ENCODE measurements at regions not wholly inside any gene's neighbourhood (a gene's known extent, or its start where the extent isn't known, plus 50 kb on each side); places are given as distances from the start of the nearest gene placed in this dataset.

DNA sequence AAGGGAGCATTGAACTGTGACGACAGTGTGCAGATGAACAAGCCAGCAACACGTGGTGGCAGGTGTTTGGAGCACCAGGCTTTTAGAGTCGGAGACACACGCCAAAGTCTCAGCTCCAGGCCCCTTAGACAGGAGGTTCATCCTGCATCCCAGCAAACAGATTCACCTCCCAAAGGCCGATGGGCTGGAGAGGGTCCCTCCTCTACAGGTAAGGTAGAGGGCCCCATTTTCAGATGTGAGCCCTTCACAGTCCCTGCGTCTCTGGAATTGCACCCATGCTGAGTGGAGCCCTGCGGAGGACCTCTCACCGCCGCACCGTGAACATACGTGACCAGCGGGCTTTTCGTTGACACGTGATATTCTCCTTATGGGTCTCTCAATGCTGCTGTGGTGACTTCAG is 109.0 kb upstream of the B3GAT1 start:
- H3K27me3 ChIP-seq (ENCODE audit: control insufficient read depth, insufficient read depth, low read length): peaks cover 6% of the 10 kb centered on the region; the same call in 1 of the 2 replicates
- no peaks in the 10 kb centered on the region for H3K9me3 ChIP-seq (ENCODE audit: control insufficient read depth, insufficient read depth, low read depth, low read length)
- ChIA-PET CTCF (no interaction called here), POLR2A (no interaction called here)
- no TSS peak for BruUV-seq (replicated peaks)
- no peak for DNase-seq (ENCODE audit: low read depth, low spot score)
- TF ChIP-seq SIN3A (IDR thresholded peaks at IDR 0.05; ENCODE audit: borderline replicate concordance, insufficient read depth, low read depth, low read length) (no peak), POLR2AphosphoS5 (IDR thresholded peaks at IDR 0.05; ENCODE audit: low read depth, low read length) (no peak), CTCF (IDR thresholded peaks at IDR 0.05) (no peak), TCF7L2 (IDR thresholded peaks at IDR 0.05; ENCODE audit: low read depth, low read length) (no peak)
- TF ChIP-seq, protein P1, sequence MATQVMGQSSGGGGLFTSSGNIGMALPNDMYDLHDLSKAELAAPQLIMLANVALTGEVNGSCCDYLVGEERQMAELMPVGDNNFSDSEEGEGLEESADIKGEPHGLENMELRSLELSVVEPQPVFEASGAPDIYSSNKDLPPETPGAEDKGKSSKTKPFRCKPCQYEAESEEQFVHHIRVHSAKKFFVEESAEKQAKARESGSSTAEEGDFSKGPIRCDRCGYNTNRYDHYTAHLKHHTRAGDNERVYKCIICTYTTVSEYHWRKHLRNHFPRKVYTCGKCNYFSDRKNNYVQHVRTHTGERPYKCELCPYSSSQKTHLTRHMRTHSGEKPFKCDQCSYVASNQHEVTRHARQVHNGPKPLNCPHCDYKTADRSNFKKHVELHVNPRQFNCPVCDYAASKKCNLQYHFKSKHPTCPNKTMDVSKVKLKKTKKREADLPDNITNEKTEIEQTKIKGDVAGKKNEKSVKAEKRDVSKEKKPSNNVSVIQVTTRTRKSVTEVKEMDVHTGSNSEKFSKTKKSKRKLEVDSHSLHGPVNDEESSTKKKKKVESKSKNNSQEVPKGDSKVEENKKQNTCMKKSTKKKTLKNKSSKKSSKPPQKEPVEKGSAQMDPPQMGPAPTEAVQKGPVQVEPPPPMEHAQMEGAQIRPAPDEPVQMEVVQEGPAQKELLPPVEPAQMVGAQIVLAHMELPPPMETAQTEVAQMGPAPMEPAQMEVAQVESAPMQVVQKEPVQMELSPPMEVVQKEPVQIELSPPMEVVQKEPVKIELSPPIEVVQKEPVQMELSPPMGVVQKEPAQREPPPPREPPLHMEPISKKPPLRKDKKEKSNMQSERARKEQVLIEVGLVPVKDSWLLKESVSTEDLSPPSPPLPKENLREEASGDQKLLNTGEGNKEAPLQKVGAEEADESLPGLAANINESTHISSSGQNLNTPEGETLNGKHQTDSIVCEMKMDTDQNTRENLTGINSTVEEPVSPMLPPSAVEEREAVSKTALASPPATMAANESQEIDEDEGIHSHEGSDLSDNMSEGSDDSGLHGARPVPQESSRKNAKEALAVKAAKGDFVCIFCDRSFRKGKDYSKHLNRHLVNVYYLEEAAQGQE (IDR thresholded peaks at IDR 0.05; ENCODE audit: insufficient read depth in 1 of 2, low read depth in 2 of 2, low read length in 1 of 2): no peak
- H3K4me1 ChIP-seq (ENCODE audit: control insufficient read depth, insufficient read depth, low read length): no peaks in the 10 kb centered on the region
- H3K36me3 ChIP-seq (ENCODE audit: control insufficient read depth, insufficient read depth, low read length): no peaks in the 10 kb centered on the region
- H3K4me3 ChIP-seq (ENCODE audit: low read depth in 2 of 2, low read length in 2 of 2): no peak overlapping the region
- H3K27ac ChIP-seq (ENCODE audit: low read length): no peak overlapping the region
- in situ Hi-C loops (cut with HindIII; ENCODE audit: low pct_unique_long_range_greater_than_20kb, low sequenced_read_pairs): no loop called here
- intact Hi-C loops (cut with micrococcal nuclease; ENCODE audit: unreplicated experiment): no loop called here
- no peak for ATAC-seq

DNA sequence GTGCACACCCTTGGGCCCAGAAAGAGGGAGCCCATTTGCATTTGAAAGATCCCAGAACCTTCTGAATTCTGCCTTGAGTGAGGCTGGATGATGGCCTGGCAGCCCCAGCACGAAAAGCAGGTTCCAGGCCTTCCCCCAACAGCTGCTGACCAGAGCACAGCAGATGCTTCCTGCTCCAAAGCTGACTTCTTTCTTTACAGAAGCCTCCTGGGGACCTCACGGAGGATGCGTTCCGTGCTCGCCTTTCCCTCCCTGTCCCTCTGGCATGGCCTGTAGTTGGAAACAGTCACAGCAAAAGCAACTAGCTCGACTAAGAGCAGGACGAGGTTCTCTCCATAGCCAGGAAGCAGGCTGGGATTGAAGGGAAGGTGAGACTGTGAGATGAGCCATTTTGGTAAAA is 107.7 kb upstream of the B3GAT1 start:
- DNase-seq (ENCODE audit: low read depth, low spot score): no peak
- no peak for TF ChIP-seq CTCF (IDR thresholded peaks at IDR 0.05)
- TF ChIP-seq, protein P1 (IDR thresholded peaks at IDR 0.05; ENCODE audit: insufficient read depth in 1 of 2, low read depth in 2 of 2, low read length in 1 of 2): no peak
- intact Hi-C loops (cut with micrococcal nuclease; ENCODE audit: unreplicated experiment) (no loop called here), in situ Hi-C loops (cut with HindIII; ENCODE audit: low pct_unique_long_range_greater_than_20kb, low sequenced_read_pairs) (no loop called here)
- Histone ChIP-seq H3K4me1 (ENCODE audit: control insufficient read depth, insufficient read depth, low read length) (no peaks in the 10 kb centered on the region), H3K4me3 (ENCODE audit: low read depth in 2 of 2, low read length in 2 of 2) (no peak overlapping the region), H3K36me3 (ENCODE audit: control insufficient read depth, insufficient read depth, low read length) (no peaks in the 10 kb centered on the region), H3K9me3 (ENCODE audit: control insufficient read depth, insufficient read depth, low read depth, low read length) (no peaks in the 10 kb centered on the region), H3K27ac (ENCODE audit: low read length) (no peak overlapping the region), H3K27me3 (ENCODE audit: control insufficient read depth, insufficient read depth, low read length) (peaks cover 8% of the 10 kb centered on the region; the same call in 1 of the 2 replicates)
- ATAC-seq: peak; percentile 20; the same call in 1 of the 2 replicates
- ChIA-PET POLR2A (no interaction called here), CTCF (no interaction called here)
- BruUV-seq (replicated peaks): no TSS peak

Data from Panc1 (cell line).